ENCODE measurements at regions not wholly inside any gene's neighbourhood (a gene's known extent, or its start where the extent isn't known, plus 50 kb on each side); places are given as distances from the start of the nearest gene placed in this dataset.

DNA sequence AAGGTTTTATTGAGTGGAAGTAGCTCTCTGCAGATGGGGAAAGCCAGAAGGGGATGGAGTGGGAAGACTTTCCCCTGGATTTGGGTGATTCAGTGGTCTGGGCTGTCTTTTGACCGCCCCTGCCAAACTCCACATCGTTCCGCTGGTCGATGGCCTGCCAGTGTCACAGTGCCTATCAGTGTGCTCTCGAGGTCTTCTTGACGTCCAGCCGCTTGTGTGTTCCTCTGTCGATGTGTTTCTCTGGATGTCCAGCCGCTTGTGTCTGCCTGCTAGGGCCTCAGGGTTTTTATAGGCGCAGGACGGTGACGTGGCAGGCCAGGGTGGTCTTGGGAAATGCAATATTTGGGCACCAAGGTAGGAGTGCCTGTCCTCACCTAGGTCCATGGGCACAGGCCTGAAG is 1371.4 kb upstream of the PIK3C3 start:
- DNase-seq: no peak

DNA sequence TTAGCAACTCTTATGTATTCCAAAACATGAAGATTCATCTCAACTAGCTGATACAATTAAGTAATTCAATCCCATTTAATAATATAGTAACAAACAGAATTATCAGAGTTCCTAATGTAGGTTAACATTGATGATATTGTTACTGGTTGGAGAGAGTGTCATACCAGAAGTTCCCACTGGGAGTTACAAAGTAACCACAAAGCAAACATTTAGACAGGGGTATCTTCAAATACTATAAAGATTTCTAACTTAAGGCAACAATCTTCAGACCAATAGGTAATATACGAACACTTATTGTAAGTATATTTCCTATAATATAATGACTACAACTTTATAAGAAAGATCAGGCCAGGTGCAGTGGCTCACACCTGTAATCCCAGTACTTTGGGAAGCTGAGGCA is 1372.9 kb upstream of the PIK3C3 start:
- DNase-seq: no peak

DNA sequence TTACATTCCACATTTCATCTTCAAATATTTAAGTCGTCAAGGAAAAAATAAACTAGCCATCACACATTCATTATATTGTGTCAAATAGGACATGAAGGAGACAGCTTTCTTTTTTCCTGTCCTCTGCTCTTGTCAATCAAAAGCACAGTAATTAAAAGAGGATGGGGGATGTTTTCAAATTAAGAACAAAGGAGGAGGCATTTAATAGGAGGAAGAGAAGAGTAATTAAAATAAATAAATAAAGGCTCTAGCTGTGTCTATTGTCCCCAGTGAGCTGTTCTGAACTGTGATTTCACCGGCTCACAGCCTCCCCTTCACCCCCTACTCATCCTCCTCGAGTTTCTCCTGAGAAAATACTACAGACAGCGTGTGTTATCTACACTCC is 1377.1 kb upstream of the PIK3C3 start:
- DNase-seq: no peak

DNA sequence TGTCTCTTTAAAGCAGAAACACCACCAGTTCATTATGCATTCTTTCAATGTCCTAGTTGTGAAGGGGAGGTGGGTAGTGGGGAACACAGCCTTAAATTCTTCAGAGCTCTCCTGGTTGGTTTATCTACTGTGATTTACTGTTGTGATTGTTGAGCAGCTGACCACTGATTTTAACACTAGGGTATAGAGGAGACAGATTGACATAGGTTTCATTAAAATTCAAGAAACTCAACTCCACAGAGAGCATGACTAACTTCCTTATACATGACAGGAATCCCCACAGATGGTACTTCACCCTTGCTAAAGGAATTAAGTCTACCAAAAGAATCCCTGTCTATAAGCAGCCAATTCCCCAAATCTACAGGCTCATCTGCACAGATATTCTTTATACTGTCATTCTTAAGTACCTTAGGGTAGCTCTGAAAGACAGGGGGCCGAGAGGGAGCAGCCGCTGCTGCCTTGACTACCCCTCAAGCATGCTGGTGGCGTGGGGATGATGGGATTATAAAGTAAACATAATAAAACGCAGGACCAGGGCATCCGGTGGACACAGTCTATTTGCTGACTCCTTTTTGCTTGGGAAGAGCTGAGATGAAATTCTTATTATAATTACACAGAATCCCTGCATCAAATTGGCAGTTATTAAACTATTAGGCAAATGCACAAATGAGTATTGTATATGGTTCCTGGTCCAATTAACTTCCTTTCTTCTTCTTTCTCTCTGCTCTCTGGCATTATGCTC is 1377.6 kb upstream of the PIK3C3 start:
- DNase-seq: peak; percentile 91

DNA sequence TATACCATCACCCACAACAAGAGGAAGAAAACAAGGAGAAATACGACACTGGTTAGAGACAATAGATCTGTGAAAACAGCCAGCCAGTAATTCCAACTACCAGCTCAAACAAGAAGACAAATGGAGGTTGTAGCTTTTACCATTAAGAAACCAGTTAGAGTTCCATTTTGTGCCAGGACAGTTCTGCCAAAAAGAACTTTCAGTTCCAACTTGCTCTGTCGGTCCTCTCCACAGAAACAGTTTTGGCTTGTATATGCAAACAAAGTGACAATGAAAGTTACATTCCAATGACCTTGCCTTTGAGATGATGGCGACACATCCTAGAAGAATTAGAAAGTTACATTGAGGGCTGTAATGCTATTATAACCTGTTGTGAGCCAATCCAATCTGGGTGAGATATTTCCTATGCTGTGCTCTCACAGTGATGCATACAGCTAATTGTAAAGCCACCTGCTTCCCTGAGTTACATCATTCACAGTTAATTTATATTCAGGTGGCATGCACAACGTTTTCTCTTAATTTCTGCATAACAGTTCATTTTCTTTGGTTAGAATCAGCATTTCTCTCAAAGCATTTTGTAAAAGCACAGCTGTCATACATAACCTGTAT is 1378.4 kb upstream of the PIK3C3 start:
- DNase-seq: no peak

DNA sequence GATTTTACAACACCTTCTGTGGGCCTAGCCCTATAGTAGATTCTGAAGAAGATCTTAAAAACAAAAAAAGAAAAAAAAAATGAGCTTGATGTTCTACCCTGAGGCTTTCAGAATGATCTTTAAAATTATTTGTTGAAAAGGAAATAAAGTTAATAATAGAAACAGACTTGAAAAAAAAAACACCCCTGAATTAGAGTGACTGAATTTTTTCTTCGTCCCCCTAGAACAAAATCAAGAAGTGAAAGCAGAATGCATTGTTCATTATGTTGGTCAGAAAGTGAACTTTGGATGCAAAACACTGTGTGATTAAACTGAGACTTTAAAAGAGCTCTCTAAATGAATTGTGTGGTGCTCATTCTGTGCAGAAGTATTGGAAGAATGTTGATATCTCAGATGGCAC is 1384.4 kb upstream of the PIK3C3 start:
- DNase-seq: no peak

DNA sequence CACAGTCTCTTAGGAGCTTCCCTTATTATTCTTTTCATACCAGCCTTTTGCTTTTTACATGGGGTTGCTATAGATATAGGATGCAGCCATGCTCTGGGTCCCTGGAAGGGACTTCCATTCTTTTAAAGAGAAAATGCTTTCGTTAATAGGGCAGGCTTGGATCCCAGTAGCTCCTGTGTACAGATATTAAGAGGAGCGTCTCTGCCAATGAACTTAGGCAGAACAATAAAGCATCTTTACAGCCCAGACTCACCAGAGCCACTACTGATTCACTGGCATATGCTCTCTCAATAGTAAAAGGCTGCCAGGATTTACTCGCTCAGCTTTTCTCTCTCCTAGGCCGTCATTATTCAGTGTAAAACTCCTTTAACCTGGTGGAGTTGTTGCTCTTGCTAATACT is 1385.4 kb upstream of the PIK3C3 start:
- no peak for DNase-seq

DNA sequence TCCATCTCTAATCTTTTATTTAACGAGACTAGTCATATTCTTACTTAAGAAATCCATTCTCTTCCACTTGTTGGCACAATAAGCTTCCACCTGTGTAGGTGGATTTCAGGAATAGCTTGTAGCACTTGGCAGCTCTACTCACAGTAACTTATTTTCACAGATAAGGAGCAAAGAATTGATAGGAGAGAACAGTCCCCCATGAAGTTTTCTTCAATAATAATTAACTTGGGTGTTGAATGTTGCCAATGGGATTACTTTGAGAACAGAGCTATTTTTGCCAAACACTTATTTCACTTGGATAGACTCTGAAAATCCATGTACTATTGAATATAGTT is 1388.6 kb upstream of the PIK3C3 start:
- no peak for DNase-seq

DNA sequence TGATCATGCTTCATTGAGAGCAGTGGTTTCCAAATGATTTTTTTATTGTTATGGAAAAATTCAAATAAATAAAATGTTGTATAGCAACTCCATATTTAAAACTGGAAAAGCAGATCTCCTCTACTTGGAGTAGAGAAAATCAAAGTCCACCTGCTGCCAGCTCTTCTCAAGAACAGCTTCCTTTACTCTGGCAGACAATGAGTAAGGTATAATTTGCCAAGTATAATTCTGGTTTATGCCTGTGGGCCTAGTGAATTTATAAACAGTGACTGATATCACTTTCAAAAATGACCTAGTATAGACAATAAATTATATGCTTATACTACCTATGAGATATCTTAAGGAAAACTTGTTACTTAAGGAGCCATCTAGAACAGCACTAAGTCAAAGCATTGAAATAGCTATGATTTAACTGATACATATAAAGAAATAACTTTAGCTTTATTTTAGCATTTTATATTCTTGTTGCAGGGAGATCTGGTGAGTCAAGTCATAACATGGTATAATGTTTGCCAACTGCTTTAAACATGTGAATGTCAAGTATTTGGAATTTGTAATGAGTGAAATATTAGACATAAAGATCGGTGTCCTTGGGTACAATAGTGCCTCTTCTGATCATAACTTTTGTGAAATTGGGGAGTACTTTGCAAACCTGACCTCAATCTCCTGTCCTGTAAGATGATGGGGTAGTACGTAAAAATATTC is 1389.1 kb upstream of the PIK3C3 start:
- no peak for DNase-seq

DNA sequence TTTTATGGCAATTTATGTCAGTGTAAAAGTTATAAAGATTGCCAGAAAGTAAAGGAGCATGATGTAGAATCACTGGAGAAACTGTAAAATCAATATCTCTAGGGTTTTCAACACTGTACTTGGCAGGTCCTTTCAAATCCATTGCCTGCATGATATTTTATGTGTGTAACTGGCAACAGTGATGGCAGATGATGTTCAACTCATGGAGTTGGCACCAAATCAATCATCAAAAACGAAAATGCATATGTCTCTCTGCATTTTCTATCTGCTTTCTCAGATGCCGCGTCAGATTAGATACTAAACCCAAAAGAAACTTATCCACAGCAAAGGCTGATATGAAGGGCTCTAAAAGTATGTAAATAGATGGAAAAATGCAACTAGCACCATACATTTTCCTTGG is 1395.5 kb upstream of the PIK3C3 start:
- no peak for DNase-seq

DNA sequence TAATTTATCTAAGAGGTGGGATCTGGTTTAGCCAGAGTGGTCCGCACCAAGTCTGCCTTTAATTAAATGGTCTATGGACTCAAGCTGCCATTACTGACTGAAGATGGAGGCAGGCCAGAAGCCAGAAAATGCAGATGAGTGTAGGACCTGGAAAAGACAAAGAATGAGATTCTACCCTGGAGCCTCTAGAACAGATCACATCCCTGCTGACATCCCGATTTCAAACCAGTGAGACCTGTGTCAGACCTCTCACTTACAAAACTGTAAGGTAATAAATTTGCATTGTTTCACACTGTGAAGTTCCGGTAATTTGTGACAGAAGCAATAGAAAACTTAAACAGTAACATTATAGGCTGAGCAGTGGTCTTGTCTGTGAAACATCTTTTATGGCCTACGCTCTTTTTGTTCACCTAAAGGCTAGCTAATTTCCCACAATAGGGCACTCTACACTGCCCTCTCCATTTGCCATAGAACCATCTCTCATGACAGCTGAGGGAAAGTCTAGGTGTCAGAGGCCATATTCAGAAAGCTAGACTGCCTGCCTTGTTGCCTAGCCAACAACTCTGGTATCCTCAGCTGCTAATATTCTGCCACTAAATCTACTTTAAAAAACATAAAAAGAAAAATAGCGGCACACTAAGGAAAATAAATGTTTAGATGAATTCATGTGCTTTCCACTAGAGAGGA is 1396.2 kb upstream of the PIK3C3 start:
- no peak for DNase-seq

DNA sequence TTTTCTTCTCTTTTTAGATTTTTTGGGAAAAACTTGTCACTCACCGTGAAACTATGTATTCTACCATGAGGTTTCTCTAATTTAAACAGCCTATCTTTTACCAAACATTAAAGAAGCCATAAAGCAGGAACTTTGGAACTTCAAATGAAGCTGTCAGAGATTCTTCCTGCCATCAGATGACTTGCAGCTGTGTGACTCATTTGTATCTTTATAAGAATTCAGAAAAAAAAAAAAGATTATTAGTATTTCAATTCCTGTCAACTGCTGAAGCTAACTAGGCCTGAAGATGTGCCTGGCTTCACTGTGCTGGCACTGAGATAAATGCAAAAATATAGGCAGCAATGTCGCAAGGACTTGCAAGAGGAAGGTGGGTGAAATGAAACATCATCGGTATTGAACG is 1399.1 kb upstream of the PIK3C3 start:
- DNase-seq: peak; percentile 46

DNA sequence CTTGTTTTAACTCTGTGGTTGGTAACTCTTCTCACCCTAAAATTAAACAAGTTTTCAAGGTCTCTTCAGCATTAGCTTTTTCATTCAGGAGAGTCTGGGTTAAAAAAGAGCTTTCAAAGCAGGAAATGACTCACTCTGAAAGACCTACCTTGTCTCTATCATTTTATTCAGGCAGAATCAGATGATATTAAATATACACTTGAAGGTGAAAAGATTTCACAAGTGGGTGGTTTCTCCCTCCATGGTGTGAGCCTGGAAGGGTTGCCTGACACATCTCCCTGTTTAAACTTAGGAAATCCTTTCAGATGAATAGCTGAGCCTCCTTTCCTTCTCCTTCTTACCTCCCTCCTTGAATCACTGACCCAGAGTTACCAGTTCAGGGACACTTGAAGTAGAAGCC is 1402.0 kb upstream of the PIK3C3 start:
- DNase-seq: no peak

DNA sequence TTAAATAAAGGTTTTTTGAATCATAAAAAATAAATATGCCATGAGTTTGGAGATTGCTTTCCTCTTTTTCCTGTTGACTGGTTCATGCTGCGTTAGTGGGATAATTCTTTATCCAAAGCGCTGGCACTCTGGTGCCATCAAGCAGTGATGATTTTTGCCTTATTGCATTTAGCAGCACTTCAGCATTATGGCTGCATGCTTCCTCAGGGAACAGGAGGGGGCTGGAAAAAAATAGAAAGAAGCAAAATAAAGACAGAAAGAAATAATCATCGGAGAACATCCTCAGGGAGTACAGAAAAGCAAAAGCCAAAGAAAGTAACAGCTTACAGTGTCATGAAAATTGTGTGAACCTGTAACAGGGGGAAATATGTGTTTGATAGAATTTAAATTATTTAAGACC is 1408.2 kb upstream of the PIK3C3 start:
- no peak for DNase-seq

DNA sequence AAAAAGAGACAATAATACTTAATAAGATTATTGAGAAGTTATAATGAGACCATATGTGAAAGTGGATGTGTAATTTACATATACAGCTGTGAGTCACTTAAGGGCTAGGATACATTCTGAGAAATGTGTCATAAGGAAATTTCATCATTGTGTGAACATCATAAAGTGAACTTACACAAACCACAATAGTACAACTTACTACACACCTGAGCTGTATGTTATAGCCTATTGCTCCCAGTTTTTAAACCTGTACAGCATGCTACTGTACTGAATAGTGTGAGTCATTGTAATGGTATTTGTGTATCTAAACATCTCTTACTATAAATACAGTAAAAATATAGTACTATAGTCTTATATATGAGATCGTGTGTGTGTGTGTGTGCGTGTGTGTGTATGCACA is 1420.3 kb upstream of the PIK3C3 start:
- peak; percentile 25 for DNase-seq

DNA sequence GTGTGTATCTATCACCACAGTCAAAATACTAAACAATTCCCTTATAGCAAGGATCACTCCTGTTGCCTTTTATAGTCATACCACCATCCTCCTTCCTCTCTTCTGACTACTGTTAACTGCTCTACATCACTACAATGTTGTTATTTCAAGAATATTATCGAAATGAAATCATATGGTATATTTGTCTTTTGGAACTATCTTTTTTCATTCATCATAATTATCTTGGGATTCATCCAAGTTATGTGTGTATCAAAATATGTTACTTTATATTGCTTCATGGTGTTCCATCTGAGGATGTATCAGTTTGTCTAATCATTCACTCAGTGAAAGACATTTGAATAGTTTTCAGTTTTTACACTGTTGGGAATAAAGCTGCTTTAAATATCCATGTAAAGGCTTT is 1423.0 kb upstream of the PIK3C3 start:
- DNase-seq: peak; percentile 51

DNA sequence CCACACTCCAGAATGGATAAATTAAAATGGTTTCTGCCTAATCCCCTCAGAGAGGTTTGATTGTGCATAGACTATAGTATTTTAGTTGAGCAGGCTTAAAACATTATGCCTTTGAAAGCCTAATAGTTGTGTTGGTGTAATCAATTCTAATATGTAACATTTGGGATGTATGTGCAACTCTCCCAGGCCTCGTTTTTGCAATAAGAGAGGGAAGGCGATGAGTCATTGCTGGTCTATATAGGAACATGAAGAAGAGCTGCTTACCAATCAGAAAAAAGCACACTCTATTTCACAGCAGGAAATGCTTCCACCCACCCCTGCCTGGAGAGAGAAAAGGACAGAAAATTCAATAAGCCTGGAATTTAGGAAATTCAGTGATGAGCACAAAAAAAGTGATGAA is 1424.0 kb upstream of the PIK3C3 start:
- DNase-seq: peak; percentile 44

DNA sequence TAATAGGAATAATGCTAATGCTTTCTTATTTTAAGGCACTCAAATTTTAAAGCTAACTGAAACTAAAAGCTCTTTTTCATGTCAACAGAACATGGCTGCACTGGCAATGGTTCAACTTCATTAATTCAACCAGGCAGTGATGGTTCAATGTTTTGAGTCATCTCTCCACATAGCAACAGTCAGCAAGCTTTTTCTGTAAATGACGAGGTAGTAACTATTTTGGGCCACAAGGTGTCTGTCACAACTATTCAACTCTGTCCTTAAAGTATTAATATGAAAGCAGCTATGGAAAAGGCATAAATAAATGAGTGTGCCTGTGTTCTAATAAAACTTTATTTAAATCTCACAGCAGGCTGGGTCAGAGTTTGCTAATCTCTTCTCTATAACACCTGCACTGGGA is 1425.6 kb upstream of the PIK3C3 start:
- peak; percentile 17 for DNase-seq

DNA sequence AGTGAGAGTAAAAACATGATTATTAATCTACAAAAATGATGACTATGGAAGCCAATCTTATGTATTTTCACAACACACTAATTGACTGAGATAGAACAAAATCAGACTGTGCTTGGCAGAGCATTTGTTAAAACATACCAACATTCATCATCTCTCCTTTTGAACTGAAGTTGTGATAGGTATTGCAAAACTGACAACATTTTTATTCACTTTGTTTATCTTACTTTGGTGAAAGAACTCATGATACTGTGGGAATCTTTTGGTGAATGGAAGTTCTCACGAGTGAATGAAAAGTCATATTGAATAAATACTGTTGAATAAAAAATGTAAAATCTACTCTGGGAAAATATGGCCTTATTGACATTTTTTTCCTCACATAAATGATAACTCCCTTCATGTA is 1430.2 kb upstream of the PIK3C3 start:
- DNase-seq: no peak

DNA sequence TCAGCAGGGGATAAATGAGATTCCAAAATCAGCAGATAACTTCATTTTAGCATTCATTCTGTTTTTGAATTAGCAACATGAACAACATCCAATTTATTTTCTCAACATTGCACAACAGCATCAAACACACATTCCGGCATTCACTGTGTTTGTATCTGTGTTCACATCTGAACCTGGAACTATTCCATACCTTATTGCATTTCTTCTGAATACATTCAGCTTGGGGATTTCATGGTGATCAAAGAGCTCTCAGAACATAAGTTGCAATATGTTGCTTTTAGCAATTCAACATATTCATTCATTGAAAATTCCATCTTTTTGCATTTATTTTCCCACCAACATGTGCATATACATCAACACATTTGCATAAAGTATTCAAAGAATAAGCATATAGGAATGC is 1431.7 kb upstream of the PIK3C3 start:
- no peak for DNase-seq

DNA sequence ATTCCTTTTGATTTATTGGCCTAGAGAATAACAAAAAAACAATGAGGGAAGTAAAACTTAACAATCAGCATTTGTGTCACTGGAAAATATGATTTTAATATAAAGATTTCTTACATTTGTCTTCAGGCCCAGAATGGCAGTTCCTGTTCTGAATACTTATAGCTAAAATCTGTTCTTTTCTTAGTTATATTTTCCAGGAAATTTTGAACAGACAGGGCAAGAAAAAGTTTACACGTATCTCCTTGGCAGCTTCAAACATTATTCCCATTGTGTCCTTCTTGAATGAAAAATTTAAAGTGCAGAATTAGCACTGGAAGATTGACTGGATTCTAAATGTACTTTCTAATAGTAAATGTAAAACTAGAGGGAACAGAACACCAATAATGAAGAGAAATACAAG is 1454.0 kb upstream of the PIK3C3 start:
- no peak for DNase-seq

DNA sequence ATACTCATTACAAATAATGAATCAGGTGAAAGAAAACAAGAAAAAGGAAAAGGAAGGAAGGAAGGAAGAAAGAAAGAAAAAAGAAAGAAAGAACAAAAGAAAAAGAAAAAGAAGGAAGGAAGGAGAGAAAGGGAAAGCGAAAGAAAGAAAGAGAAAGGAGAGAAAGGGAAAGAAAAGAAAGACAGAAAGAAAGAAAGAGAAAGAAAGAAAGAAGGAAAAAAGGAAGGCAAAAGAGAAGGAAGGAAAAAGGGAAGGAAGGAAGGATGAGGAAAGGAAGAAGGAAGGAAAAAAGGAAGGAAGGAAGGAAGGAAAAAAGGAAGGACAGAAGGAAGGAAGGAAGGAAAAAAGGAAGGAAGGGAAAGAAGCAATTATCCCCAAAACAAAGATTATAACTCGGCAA is 1460.4 kb upstream of the PIK3C3 start:
- no peak for DNase-seq

DNA sequence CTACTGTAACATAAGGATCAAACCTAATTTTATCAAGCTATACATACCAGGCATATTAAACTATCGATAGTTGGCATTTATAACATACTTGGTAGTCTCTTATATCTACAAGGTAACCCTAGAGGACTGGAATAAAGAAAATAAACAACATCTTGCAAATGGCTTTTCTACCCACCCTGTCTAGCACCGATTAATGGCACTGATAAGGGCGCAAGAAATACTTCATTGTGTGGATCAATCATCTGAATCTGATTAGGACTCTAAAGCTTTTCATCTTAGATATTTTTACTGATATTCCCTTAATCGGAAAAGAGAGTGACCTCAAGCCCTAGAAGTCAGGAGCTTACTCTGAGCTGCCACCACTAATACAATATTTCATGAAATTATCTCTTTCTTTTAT is 1461.7 kb upstream of the PIK3C3 start:
- no peak for DNase-seq

DNA sequence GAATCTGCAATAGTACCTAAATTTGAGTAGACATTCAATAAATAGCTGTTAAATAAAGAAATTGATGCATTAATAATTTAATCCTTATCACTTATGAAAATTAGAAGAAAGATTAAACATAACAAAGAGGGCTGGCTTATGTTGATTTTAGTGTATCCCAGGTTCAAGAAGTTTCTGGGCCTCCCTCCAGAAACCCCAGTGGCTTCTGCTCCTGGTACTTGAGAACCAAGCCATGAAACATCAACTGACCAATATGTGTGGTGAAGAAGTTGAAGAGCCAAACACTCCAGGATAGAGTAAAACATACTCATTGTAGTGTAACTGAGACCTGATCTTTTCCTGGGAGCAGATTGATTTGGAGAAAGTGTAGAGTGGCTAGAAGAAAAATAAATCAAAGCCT is 1465.7 kb upstream of the PIK3C3 start:
- DNase-seq: no peak

Measured in fibroblast of upper back skin (primary cell).